NCI-H526 treated with DMSO at 0.1 percent for 48 hours (cell line): ENCODE measurements at regions not wholly inside any gene's neighbourhood (a gene's known extent, or its start where the extent isn't known, plus 50 kb on each side); places are given as distances from the start of the nearest gene placed in this dataset.

Source experiments
- DNase-seq: peaks from one replicate; lab custom pipeline; 2025; lab: John Stamatoyannopoulos, UW

- no peak for DNase-seq
Observed at GRCh38 chr3:175861916-175862315, 1002.8 kb downstream of the NAALADL2 start.
